GM12891 (cell line): ENCODE measurements at regions not wholly inside any gene's neighbourhood (a gene's known extent, or its start where the extent isn't known, plus 50 kb on each side); places are given as distances from the start of the nearest gene placed in this dataset.

Experiments used
- POLR2AphosphoS5 ChIP-seq: IDR thresholded peaks from 2 replicates; pipeline ENCODE4 v1.6.1; 2011; ENCODE audit warnings: low read depth, low read length, control low read depth
- TAF1 ChIP-seq: IDR thresholded peaks from 2 replicates; pipeline ENCODE4 v1.6.1; 2011; ENCODE audit warnings: low read depth, low read length, control low read depth

- TF ChIP-seq TAF1 (no peak), POLR2AphosphoS5 (no peak)
Measured at GRCh38 chr11:93917673-93918072, 67.3 kb upstream of the VSTM5 start.
